ENCODE measurements at regions not wholly inside any gene's neighbourhood (a gene's known extent, or its start where the extent isn't known, plus 50 kb on each side); places are given as distances from the start of the nearest gene placed in this dataset.

DNA sequence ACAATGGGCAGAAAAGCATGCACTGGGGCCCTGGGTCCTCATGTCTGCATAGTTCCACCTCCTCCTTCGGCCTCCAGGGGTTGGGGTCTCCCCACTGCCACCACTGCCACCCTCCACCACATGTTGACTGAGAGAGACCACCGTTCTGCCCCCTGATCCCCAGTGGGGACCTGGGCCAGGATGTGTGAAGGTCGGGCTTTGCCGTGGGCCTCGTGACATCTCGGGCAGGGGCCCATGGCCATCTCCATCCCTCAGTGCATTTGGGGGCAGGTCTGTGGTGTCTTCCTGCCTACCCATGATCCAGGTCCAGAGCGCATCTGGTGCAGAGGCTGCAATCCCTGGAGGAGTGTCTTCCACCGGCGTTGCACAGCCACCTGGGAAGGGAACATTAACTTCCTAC is 166.8 kb upstream of the POU3F3 start:
- TF ChIP-seq, protein P1, sequence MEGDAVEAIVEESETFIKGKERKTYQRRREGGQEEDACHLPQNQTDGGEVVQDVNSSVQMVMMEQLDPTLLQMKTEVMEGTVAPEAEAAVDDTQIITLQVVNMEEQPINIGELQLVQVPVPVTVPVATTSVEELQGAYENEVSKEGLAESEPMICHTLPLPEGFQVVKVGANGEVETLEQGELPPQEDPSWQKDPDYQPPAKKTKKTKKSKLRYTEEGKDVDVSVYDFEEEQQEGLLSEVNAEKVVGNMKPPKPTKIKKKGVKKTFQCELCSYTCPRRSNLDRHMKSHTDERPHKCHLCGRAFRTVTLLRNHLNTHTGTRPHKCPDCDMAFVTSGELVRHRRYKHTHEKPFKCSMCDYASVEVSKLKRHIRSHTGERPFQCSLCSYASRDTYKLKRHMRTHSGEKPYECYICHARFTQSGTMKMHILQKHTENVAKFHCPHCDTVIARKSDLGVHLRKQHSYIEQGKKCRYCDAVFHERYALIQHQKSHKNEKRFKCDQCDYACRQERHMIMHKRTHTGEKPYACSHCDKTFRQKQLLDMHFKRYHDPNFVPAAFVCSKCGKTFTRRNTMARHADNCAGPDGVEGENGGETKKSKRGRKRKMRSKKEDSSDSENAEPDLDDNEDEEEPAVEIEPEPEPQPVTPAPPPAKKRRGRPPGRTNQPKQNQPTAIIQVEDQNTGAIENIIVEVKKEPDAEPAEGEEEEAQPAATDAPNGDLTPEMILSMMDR (conservative IDR thresholded peaks at IDR 0.05 in 1 of 2, IDR thresholded peaks at IDR 0.05 in 1 of 2; ENCODE audit: low read depth in 1 of 2, low read length in 2 of 2): no peak
- no peak for TF ChIP-seq EZH2 (IDR thresholded peaks at IDR 0.05; ENCODE audit: low read length, missing control alignments)

Measured in fibroblast of lung (primary cell).